22Rv1 (cell line): ENCODE measurements at regions not wholly inside any gene's neighbourhood (a gene's known extent, or its start where the extent isn't known, plus 50 kb on each side); places are given as distances from the start of the nearest gene placed in this dataset.

Experiments used
- H3K27ac ChIP-seq: fragments of 450-650 bp; 2 replicates; pipeline ENCODE4 v1.5.1; 2017
- ZFX ChIP-seq: fragments of 450-650 bp; IDR thresholded peaks from 2 replicates; pipeline ENCODE4 v1.6.1; 2017; ENCODE audit warnings: antibody characterized with exemption, borderline replicate concordance
- TF ChIP-seq, protein P1 (sequence below): fragments of 450-650 bp; IDR thresholded peaks from 2 replicates; pipeline ENCODE4 v1.5.1; 2017; ENCODE audit warnings: mild to moderate bottlenecking

GRCh38 chr3:14346642-14347041 lies 55.8 kb upstream of the SLC6A6 start:
- TF ChIP-seq, protein P1, sequence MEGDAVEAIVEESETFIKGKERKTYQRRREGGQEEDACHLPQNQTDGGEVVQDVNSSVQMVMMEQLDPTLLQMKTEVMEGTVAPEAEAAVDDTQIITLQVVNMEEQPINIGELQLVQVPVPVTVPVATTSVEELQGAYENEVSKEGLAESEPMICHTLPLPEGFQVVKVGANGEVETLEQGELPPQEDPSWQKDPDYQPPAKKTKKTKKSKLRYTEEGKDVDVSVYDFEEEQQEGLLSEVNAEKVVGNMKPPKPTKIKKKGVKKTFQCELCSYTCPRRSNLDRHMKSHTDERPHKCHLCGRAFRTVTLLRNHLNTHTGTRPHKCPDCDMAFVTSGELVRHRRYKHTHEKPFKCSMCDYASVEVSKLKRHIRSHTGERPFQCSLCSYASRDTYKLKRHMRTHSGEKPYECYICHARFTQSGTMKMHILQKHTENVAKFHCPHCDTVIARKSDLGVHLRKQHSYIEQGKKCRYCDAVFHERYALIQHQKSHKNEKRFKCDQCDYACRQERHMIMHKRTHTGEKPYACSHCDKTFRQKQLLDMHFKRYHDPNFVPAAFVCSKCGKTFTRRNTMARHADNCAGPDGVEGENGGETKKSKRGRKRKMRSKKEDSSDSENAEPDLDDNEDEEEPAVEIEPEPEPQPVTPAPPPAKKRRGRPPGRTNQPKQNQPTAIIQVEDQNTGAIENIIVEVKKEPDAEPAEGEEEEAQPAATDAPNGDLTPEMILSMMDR, result no peak
- TF ChIP-seq ZFX, result no peak
- H3K27ac ChIP-seq, result no peak overlapping the region

GRCh38 chr3:14347110-14347509 lies 55.3 kb upstream of the SLC6A6 start:
- no peak overlapping the region for H3K27ac ChIP-seq
- TF ChIP-seq ZFX, result no peak
- TF ChIP-seq, protein P1, result no peak

DNA sequence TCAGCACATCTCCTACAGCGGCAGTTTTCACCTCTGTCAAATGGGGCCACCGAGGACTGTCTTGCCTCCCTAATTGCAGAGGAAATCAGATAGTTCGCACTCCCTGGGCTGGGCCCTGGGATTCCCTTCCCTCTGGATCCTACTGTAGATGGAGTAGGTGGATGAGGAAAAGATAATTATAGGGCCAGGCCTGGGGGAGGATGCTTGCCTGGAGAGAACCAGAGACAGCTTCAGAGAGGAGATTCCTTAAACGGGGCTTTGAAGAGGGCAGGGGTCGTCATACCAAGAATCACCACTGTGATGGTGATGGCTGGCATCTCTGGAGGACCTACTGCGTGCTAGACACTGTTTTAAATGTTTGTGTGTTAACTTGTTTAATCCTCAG lies 50.8 kb upstream of the SLC6A6 start:
- H3K27ac ChIP-seq, result no peak overlapping the region
- no peak for TF ChIP-seq ZFX
- TF ChIP-seq, protein P1, result no peak

DNA sequence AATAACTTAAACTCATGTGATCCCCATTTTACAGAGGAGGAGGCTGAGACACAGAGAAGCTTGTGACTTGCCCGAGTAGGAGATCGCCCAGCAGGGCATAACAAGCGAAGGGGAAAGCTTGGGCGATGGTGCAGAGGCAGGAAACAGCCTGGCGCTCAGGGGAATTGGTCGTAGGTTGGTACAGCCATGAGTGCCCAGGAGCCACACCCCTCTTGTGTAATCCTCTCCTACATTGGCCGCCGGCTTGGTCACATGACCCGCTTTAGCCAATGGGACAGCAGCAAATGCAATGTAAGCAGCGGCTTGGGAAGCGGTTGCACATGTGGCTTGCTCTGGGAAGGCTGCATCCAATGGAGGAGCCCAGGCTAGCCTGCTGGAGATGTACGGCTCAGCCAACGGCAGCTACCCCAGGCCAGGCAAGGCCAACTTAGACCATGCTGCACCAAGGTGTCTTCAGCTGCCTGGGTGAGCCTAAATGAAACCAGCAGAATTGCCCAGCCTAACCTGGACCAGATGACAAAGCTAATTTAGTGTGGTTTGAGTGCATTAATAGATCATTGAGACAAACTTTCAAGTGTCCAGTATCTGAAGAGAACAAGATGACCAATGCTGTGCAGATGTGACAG lies 50.3 kb upstream of the SLC6A6 start:
- no peak overlapping the region for H3K27ac ChIP-seq
- TF ChIP-seq, protein P1, result no peak
- no peak for TF ChIP-seq ZFX
